Prostate gland (tissue), 2 donors: ENCODE measurements at regions not wholly inside any gene's neighbourhood (a gene's known extent, or its start where the extent isn't known, plus 50 kb on each side); places are given as distances from the start of the nearest gene placed in this dataset.

Source experiments
- POLR2AphosphoS5 ChIP-seq: sonication (generic); formaldehyde crosslinking; IDR thresholded peaks from one replicate; pipeline ENCODE4 v1.6.1; 2017; ENCODE audit warnings: antibody characterized with exemption
- TF ChIP-seq, protein P1 (sequence below), 4 experiments: fragments of 200-600 bp in 2 of 4; fragments of 450-650 bp in 2 of 4; sonication (generic) in 2 of 4; IDR thresholded peaks; 1 replicate in 3 of 4; 2 replicates in 1 of 4; pipeline ENCODE4 v1.5.1; 2016 to 2019; ENCODE audit warnings: antibody characterized with exemption in 4 of 4, mild to moderate bottlenecking in 2 of 4, moderate library complexity in 2 of 4

DNA sequence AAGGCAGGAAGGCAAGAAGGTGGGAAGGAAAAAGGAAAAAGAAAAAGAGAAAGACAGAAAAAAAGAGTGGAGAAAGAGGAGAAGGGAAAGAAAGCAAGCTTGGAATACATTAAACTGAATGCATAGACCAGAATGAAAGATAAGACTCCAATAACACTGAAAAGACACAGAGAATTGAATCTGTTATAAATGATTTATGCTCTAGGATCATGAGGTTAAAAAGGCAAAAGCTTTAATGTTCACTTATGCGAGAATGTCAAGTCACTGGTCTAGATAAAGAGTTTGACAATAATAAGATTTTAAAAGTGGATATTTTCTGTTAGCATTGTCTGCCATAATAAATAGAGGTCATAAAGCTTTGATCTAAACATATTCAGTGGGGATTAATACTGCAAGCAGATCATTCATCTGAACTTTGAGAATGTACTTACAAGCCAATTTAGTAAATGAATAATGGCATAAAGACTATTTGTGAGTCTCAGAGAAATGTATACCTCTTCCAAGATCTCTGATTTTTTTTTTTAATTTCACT lies 1069.2 kb upstream of the SLC39A10 start:
- TF ChIP-seq POLR2AphosphoS5: no peak
- TF ChIP-seq, protein P1, sequence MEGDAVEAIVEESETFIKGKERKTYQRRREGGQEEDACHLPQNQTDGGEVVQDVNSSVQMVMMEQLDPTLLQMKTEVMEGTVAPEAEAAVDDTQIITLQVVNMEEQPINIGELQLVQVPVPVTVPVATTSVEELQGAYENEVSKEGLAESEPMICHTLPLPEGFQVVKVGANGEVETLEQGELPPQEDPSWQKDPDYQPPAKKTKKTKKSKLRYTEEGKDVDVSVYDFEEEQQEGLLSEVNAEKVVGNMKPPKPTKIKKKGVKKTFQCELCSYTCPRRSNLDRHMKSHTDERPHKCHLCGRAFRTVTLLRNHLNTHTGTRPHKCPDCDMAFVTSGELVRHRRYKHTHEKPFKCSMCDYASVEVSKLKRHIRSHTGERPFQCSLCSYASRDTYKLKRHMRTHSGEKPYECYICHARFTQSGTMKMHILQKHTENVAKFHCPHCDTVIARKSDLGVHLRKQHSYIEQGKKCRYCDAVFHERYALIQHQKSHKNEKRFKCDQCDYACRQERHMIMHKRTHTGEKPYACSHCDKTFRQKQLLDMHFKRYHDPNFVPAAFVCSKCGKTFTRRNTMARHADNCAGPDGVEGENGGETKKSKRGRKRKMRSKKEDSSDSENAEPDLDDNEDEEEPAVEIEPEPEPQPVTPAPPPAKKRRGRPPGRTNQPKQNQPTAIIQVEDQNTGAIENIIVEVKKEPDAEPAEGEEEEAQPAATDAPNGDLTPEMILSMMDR (IDR thresholded peaks at IDR 0.05): no peak
